ENCODE measurements at regions not wholly inside any gene's neighbourhood (a gene's known extent, or its start where the extent isn't known, plus 50 kb on each side); places are given as distances from the start of the nearest gene placed in this dataset.

DNA sequence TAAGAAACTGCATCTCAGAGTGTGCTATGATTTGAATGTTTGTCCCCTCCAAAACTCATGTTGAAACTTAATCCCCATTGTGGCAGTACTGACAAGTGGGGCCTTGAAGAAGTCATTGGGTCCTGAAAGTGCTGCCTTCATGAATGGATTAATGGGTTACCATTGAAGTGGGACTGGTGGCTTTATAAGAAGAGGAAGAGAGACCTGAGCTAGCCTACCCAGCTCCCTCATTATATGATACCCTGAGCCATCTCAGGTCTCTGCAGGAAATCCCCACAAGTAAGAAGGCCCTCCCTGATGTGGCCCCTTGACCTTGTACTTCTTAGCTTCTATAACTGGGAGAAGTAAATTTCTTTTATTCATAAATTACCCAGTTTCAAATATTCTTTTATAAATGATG lies 526.8 kb downstream of the XIRP2 start:
- Histone ChIP-seq H3K4me3 (no peak overlapping the region), H3K9ac (ENCODE audit: insufficient read length) (no peak overlapping the region), H3K27ac (no peak overlapping the region), H3K36me3 (ENCODE audit: insufficient read depth, low read length) (no peaks in the 10 kb centered on the region), H3K9me3 (ENCODE audit: low read depth, low read length) (no peaks in the 10 kb centered on the region)
- DNase-seq (ENCODE audit: low read depth, low spot score) = no peak
- no peak for TF ChIP-seq FOXP2 (optimal IDR thresholded peaks at IDR 0.05; ENCODE audit: control extremely low read depth, extremely low read length, insufficient read depth)
- no peak for TF ChIP-seq EZH2 (IDR thresholded peaks at IDR 0.05)

GRCh38 chr2:167411367-167411766 lies 523.1 kb downstream of the XIRP2 start:
- Histone ChIP-seq H3K27ac (no peak overlapping the region), H3K36me3 (ENCODE audit: insufficient read depth, low read length) (no peaks in the 10 kb centered on the region), H3K9ac (ENCODE audit: insufficient read length) (no peak overlapping the region), H3K4me3 (no peak overlapping the region), H3K9me3 (ENCODE audit: low read depth, low read length) (no peaks in the 10 kb centered on the region)
- TF ChIP-seq EZH2 (IDR thresholded peaks at IDR 0.05) = no peak
- TF ChIP-seq POLR2AphosphoS5 (IDR thresholded peaks at IDR 0.05; ENCODE audit: borderline replicate concordance, low read depth, low read length) = no peak
- TF ChIP-seq FOXP2 (optimal IDR thresholded peaks at IDR 0.05; ENCODE audit: control extremely low read depth, extremely low read length, insufficient read depth) = no peak
- DNase-seq (ENCODE audit: low read depth, low spot score) = no peak

DNA sequence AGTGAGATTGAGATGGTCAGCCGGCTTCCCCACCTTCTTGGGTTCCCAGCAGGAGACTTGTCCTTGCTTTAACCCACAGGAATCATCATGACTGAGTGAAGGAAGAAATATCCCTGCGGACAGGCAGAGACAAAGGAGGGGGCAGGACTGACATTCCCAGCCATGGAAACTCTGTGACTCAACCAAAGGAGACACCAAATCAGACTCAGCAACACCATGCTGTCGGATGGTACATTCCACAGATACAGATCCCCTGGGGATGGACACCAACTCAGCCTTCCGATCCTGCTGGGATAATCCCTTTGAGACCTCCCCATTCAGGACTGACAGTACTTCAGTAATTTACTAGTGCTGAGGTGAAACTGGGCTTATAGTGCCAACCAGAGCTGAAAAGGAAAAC lies 518.3 kb downstream of the XIRP2 start:
- Histone ChIP-seq H3K4me3 (no peak overlapping the region), H3K9me3 (ENCODE audit: low read depth, low read length) (no peaks in the 10 kb centered on the region), H3K36me3 (ENCODE audit: insufficient read depth, low read length) (no peaks in the 10 kb centered on the region), H3K27ac (no peak overlapping the region), H3K9ac (ENCODE audit: insufficient read length) (no peak overlapping the region)
- no peak for DNase-seq (ENCODE audit: low read depth, low spot score)
- TF ChIP-seq POLR2AphosphoS5 (IDR thresholded peaks at IDR 0.05; ENCODE audit: borderline replicate concordance, low read depth, low read length) (no peak), FOXP2 (optimal IDR thresholded peaks at IDR 0.05; ENCODE audit: control extremely low read depth, extremely low read length, insufficient read depth) (no peak), EZH2 (IDR thresholded peaks at IDR 0.05) (no peak)

- Histone ChIP-seq H3K27ac (no peak overlapping the region), H3K9me3 (ENCODE audit: low read depth, low read length) (no peaks in the 10 kb centered on the region), H3K36me3 (ENCODE audit: insufficient read depth, low read length) (no peaks in the 10 kb centered on the region), H3K4me3 (no peak overlapping the region), H3K9ac (ENCODE audit: insufficient read length) (no peak overlapping the region)
- no peak for DNase-seq (ENCODE audit: low read depth, low spot score)
- TF ChIP-seq FOXP2 (optimal IDR thresholded peaks at IDR 0.05; ENCODE audit: control extremely low read depth, extremely low read length, insufficient read depth) (no peak), POLR2AphosphoS5 (IDR thresholded peaks at IDR 0.05; ENCODE audit: borderline replicate concordance, low read depth, low read length) (no peak)
These were observed 516.5 kb downstream of the XIRP2 start for GRCh38 chr2:167404627-167405284.

DNA sequence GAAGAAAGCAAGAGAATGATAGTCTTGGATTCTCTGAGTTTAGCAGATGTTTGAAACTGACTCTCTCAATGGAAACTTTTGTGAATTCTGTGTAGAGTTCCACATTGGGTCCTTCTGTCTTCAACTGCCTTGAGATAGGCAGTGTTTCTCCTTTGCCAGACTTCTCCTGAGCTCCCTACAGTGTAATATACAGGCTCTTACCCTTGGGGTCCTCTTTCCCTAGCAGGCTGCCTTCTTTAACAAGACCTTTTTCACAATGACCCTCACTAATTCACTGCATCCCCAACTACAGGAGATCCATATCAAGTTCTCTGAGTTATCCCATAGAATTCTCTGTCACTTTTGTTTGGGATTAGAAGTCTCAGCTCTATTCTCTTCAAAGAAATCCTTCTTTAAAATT lies 513.0 kb downstream of the XIRP2 start:
- Histone ChIP-seq H3K27ac (no peak overlapping the region), H3K9ac (ENCODE audit: insufficient read length) (no peak overlapping the region)

DNA sequence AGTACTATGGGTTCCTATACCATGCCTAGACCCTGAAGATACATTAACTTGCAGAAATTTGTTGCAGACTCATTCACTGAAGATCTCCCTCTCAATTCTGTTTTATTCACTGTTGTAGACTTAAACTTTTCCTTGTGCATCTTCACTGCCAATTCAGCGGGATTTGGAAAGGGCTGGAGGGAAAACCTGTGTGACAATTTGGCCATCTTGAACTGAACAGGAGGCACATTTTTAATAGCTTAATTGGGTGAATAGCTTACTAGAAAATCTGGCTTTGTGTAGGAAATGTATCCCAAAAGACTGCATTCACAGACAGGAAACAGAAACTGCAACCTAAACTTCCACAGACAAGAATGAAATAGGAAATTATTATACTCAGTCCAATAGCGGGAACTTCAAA lies 512.3 kb downstream of the XIRP2 start:
- TF ChIP-seq EZH2 (IDR thresholded peaks at IDR 0.05) (no peak), POLR2AphosphoS5 (IDR thresholded peaks at IDR 0.05; ENCODE audit: borderline replicate concordance, low read depth, low read length) (no peak), FOXP2 (optimal IDR thresholded peaks at IDR 0.05; ENCODE audit: control extremely low read depth, extremely low read length, insufficient read depth) (no peak)
- H3K36me3 ChIP-seq (ENCODE audit: insufficient read depth, low read length) = no peaks in the 10 kb centered on the region
- no peak for DNase-seq (ENCODE audit: low read depth, low spot score)
- H3K27ac ChIP-seq = no peak overlapping the region
- H3K9me3 ChIP-seq (ENCODE audit: low read depth, low read length) = no peaks in the 10 kb centered on the region
- H3K9ac ChIP-seq (ENCODE audit: insufficient read length) = no peak overlapping the region
- no peak overlapping the region for H3K4me3 ChIP-seq

More for the DNA sequence above, 513.0 kb downstream of the XIRP2 start:
- H3K9me3 ChIP-seq (ENCODE audit: low read depth, low read length) = no peaks in the 10 kb centered on the region
- no peaks in the 10 kb centered on the region for H3K36me3 ChIP-seq (ENCODE audit: insufficient read depth, low read length)
- TF ChIP-seq FOXP2 (optimal IDR thresholded peaks at IDR 0.05; ENCODE audit: control extremely low read depth, extremely low read length, insufficient read depth) (no peak), POLR2AphosphoS5 (IDR thresholded peaks at IDR 0.05; ENCODE audit: borderline replicate concordance, low read depth, low read length) (no peak), EZH2 (IDR thresholded peaks at IDR 0.05) (no peak)
- DNase-seq (ENCODE audit: low read depth, low spot score) = no peak
- no peak overlapping the region for H3K4me3 ChIP-seq

DNA sequence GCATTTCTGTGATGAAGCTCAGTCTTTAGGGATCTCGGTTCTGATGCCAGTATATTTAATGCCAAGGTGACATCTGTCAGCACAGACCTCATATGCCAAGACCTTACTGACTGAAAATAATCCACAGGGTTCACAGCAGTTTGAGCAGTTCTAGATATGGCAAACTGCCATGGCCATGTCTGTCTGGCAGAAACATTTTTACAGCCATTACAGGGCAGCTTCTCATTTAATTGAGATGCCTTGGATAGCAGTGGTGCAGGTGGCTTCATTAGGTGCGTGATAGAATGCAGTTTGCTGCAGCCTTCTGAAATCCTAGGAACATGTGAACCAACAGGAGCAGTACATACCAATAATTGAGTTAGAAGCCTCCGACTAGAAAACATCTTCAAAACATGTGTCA lies 510.6 kb downstream of the XIRP2 start:
- Histone ChIP-seq H3K9ac (ENCODE audit: insufficient read length) (no peak overlapping the region), H3K9me3 (ENCODE audit: low read depth, low read length) (no peaks in the 10 kb centered on the region), H3K36me3 (ENCODE audit: insufficient read depth, low read length) (no peaks in the 10 kb centered on the region), H3K4me3 (no peak overlapping the region), H3K27ac (no peak overlapping the region)
- DNase-seq (ENCODE audit: low read depth, low spot score) = no peak
- TF ChIP-seq EZH2 (IDR thresholded peaks at IDR 0.05) = no peak
- TF ChIP-seq POLR2AphosphoS5 (IDR thresholded peaks at IDR 0.05; ENCODE audit: borderline replicate concordance, low read depth, low read length) = no peak
- no peak for TF ChIP-seq FOXP2 (optimal IDR thresholded peaks at IDR 0.05; ENCODE audit: control extremely low read depth, extremely low read length, insufficient read depth)

- Histone ChIP-seq H3K9me3 (ENCODE audit: low read depth, low read length) (no peaks in the 10 kb centered on the region), H3K36me3 (ENCODE audit: insufficient read depth, low read length) (no peaks in the 10 kb centered on the region), H3K9ac (ENCODE audit: insufficient read length) (no peak overlapping the region), H3K4me3 (no peak overlapping the region), H3K27ac (no peak overlapping the region)
- no peak for TF ChIP-seq EZH2 (IDR thresholded peaks at IDR 0.05)
- no peak for TF ChIP-seq FOXP2 (optimal IDR thresholded peaks at IDR 0.05; ENCODE audit: control extremely low read depth, extremely low read length, insufficient read depth)
- no peak for TF ChIP-seq POLR2AphosphoS5 (IDR thresholded peaks at IDR 0.05; ENCODE audit: borderline replicate concordance, low read depth, low read length)
- DNase-seq (ENCODE audit: low read depth, low spot score) = no peak
These were observed 500.6 kb downstream of the XIRP2 start for GRCh38 chr2:167388901-167389300.

DNA sequence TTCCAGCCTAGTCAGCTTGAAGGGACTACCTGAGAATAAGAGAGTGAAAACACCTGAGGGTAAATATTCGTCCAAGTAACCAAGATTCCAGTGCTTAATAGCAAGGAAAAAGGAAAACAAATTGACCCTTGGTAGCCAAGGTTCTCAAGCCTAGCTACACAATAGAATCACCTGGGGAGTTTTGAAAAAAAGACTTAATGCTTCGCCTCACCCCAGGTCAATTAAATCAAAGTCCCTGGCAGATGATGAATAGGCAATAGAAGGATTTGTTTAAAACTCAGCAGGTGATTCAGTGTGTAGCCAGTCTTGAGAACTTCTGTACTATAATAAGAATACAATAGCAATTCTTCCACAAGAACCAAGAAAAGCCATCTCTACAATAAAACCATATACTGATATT lies 500.2 kb downstream of the XIRP2 start:
- Histone ChIP-seq H3K9me3 (ENCODE audit: low read depth, low read length) (no peaks in the 10 kb centered on the region), H3K4me3 (no peak overlapping the region), H3K36me3 (ENCODE audit: insufficient read depth, low read length) (no peaks in the 10 kb centered on the region), H3K27ac (no peak overlapping the region), H3K9ac (ENCODE audit: insufficient read length) (no peak overlapping the region)
- DNase-seq (ENCODE audit: low read depth, low spot score) = no peak
- no peak for TF ChIP-seq POLR2AphosphoS5 (IDR thresholded peaks at IDR 0.05; ENCODE audit: borderline replicate concordance, low read depth, low read length)
- no peak for TF ChIP-seq EZH2 (IDR thresholded peaks at IDR 0.05)
- TF ChIP-seq FOXP2 (optimal IDR thresholded peaks at IDR 0.05; ENCODE audit: control extremely low read depth, extremely low read length, insufficient read depth) = no peak
